HG03469 (cell line): ENCODE measurements at regions not wholly inside any gene's neighbourhood (a gene's known extent, or its start where the extent isn't known, plus 50 kb on each side); places are given as distances from the start of the nearest gene placed in this dataset.

Experiments used
- ATAC-seq: cut with Tn5 transposase; IDR thresholded peaks from one replicate; pipeline ENCODE4 v1.9.1; 2021; ENCODE audit warnings: mild to moderate bottlenecking, moderate library complexity, moderate number of reproducible peaks; ENCODE audit not compliant: unreplicated experiment

DNA sequence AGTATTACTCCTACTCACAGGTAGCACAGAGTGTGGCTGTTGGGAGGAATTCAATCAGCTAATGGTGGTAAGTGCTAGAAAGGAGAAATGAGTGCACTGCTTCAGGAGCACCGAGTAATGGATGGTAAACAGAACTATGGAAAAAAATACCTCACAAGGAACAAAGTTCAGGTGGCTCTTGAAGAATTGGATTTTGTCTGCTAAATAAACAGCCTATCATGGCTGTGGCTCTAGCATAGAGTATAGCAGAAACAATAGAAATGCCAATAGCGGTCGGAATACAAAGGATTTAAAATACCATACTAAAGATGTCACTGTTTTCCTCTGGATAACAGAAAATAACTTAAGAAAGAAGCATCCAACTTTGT is 482.5 kb downstream of the NUP35 start:
- ATAC-seq: no peak

DNA sequence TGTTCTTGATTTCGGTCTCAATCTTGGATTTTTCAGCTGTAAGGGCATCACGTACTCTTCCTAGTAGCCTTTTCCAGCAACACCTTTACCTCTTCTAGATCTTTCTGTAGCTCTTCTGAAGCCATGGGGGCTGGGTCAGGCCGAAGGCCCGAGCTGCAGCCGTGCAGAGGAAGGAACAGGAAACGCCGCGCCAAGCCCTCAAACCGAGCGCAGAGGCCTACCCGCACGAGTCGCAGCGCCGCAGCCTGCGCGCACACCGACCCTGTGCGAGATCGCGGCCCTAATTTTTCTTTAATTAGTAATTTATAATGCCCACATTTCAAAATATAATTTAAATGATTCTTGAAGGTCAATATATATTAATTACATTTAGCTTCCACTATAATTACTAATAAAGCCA is 483.8 kb downstream of the NUP35 start:
- ATAC-seq: no peak

DNA sequence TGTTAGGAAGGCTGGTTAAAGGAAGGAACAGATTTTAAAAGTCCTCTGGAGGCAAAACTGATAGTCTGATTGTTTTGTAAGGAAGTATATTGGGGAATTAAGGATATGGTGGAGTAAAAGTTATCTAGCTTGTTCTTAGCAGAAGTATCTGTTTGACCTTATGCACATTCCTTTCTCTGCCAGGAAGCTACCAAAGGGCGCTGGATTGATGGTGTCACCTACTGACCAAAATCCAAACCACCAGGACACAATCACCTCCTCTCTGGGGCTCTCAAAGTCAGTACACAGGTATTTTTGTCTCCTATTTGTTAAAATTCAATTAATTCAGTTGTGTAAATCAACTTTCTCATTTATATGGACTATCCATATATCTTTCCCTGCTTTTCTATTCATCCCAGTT is 484.5 kb downstream of the NUP35 start:
- no peak for ATAC-seq

DNA sequence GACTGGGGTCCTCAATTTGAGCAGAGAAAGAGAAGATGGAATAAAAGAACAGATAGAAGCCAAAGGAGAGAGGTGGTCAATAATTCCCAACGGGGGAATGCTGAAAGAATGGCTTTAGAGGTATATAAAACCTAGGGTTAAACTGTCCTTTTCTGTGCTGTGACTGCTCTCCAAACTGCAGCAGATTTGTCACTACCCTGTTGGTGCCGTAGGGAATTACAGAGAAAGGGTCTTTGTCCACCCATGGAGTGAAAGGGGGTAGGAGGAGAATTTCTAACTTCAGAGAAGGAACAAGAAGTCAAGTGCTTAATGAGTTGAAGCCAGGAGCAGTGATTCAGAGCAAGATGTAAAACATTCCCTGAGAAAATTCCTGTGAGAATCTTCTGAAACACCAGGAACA is 486.5 kb downstream of the NUP35 start:
- ATAC-seq: no peak

DNA sequence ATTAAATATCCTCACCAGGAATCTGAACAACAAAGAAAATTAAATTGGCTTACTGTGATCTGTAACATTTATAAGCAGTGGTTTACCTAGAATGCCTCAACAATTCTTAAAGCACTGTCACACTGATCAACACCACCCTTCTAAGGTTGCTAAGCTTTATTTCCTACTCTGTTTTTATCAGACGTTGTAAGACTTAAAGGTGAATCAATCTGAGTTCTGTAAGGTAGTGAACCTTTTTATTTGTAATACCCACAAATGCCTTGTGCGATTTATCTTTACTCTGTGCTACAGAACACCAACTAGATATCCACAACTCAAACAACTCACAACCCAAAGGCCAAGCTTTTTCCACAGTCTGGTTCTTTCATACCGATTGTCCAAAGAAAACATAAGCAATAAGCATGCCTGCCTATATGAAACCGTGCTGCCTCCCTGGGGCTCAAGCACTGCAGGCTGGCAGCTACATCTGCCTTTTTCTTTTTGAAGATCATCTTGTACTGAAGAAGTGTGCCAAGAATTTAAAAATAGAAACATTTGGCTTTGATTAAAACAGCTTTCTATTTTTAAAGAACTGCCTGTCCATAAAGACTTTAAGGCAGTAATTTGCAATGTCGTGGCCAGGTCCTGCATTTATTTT is 490.7 kb downstream of the NUP35 start:
- no peak for ATAC-seq

DNA sequence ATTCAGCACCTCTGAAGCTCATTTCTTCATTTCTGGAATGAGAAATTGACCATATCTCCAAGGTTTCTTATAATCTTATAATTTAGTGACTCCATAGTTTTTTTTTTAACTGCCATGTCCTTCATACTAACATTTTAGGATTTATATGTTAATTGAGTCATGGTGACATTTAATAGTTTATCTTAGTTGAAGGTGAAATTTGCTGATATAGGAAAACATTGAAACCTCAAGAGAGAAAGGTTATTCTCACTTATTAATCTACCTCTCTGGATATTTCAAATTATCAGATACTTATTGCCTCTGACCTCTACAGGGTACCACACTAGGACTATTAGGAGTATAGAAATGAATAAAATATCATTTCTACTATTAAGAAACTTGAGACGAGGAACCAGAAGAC is 499.0 kb downstream of the NUP35 start:
- no peak for ATAC-seq

DNA sequence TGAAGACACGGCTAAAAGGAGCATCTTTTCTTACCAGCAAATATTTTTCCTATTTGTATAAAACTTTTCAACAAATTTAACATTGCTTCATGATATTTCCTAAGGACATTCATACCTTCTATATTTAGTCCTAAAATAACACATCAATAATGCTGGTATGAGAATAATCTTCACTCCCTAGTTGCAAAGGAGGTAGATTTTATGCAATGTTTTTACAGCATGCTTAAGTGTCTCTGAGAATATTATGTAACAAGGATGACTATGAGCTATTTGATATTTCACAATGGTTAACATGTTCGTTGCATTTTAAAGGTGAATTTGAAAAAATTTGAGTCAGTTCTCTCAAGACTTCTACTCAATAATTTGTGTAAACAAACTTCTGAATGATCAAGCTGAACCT is 506.7 kb downstream of the NUP35 start:
- ATAC-seq: no peak

DNA sequence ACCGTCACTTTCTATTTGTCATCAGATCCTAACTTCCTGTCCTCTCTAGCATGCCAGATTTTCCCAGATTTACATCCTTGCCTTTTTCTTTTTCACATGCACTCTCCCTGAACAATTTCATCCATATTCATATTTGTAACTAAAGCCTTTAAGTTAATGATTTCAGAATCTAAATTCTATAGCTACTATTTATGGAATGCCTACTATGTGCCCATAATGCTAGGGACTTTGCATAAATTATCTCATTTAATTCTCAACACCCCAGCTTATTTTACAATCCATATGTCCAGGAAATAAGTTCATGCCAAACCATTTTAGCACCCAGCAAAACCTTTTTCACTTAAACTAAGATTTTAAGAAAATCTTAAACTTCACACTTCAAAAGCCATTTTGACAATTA is 531.9 kb downstream of the NUP35 start:
- ATAC-seq: no peak

DNA sequence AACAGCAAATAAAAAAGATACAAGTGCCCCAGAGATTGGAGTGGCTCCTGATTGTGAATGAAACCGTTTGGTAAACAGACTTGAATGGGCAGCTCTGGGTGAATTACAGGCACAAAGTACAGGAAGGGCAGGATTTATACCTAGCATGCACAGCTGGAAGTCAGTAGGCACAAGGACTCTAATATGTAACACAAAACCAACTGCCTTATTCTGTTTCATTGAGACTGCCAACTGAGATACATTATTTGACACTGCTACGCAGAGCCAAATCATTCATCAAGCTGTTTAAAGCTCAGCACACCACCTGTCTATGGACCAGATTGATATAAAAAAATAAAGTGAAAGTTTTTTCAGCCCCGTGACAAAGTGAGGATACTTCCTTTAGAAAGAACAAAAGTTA is 541.2 kb downstream of the NUP35 start:
- no peak for ATAC-seq

DNA sequence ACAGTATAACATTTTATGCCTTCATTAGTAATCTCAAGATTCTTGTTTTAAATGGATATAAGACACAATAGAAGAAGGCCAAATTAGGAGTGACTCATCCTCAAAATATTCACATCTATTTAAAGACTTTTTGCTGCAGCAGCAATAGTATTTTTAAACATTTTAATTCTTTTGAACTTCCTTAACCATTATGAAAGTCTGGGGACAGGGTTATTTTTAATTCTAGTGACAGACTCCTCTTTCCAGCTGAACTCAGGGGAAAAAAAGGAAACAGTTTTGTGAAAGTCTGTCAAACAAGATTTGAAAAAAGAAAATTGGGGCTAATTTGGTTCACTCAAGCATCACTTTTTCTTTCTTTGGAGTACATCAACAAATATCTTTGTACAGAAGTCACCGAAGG is 541.8 kb downstream of the NUP35 start:
- ATAC-seq: no peak

DNA sequence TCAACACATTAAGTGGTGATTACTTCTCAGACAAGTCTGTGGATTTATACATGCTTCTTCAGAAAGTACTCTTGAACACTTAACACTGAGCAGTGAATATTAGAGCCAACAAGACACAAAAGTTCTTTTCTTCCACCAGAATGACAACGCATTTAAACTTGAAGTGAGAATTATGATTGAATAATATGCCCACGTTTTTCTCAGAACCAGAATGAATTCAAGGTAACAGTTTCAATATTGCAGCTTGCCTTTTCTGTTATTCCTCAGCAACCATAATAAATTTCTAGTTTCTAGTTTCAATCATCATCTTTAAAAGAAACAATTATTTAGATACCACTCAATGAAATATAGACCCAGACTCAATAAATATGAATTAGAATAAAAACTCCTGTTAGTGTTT is 547.0 kb downstream of the NUP35 start:
- ATAC-seq: no peak

DNA sequence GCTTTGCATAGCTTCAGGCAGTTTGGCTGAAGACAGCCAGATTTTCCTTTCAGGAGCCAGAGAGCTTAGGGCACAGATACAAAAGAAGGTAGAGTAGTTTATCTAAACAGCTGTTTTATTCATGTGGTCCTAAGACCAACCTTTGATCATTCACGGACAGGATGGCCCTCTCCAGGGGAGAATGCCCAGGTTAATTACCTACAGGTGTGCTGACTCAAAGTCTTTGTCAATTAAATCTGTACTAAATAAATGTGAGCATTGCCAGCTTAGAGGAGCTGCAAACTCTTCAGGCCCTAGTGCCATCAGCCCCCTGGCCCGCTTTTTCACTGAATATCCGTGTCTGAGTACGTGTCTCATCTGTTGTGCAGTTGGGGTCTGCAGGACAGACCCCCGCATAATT is 554.7 kb downstream of the NUP35 start:
- no peak for ATAC-seq

DNA sequence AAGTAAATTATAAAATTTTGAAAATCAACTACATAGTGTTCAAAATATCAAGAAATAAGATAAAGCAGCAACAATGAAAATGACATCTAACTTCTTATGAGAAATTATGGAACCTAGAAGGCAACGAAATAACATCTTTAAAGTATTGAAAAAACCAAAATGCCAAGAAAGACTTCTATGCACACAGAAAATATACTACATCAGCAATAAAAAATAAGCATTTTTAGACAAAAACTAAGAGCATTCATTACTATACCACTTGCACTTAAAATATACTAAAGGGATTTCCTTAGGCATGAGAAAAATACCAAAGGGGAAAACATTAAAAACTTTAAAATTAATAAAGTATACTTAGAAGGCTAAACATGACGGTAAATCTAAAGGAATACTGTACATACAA is 556.3 kb downstream of the NUP35 start:
- ATAC-seq: no peak

DNA sequence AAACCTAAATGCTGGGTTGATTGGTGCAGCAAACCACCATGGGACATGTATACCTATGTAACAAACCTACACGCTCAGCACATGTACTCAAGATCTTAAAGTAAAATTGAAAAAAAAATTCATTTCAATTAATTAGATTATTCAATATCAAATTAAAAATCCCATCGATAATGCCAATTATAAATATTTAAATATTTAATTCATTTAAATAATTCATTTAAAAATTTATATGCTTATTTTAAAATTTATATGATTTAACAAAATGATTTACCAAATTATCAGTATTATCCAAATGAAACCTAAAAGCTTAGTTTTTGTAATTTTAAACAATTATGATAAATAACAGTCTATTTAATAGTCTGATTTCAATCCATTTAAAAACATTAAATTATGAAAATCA is 560.4 kb downstream of the NUP35 start:
- no peak for ATAC-seq

DNA sequence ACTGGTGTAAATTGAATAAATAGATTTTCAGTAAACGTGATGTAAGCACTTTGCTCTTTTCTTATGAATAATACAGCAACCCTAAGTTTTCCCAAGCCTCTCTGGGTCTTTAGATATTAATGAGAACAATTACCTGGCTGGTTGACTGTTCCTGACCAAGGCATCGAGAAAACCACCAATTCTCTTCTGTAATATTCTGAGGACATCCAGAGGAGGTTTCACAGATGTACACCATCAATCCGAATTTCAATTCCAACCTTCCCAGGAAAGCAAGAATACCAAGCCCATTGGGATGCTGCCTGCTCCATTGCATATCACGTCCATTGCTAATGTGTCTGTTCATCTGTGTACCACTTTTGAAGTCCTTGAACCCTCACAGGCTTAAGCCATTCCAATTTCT is 571.8 kb downstream of the NUP35 start:
- ATAC-seq: no peak

DNA sequence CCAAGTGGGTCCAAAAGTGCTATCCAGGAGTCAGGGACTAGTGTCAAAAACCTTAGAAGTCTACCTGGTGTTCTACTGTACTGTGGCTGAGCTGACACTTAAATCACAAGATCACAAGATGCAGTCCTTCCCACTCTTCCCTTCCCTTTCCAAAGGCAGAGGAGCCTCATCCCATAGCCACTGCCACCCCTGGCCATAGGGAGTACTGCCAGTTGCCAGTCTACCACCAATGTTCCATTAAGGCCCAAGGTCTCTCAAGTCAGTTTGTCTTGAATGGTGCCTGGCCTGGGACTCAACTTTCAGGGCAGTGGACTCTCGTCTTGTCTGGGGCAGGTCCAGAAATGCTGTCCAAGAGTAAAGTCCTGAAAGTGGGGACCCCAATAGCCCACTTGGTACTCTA is 585.6 kb downstream of the NUP35 start:
- ATAC-seq: no peak

DNA sequence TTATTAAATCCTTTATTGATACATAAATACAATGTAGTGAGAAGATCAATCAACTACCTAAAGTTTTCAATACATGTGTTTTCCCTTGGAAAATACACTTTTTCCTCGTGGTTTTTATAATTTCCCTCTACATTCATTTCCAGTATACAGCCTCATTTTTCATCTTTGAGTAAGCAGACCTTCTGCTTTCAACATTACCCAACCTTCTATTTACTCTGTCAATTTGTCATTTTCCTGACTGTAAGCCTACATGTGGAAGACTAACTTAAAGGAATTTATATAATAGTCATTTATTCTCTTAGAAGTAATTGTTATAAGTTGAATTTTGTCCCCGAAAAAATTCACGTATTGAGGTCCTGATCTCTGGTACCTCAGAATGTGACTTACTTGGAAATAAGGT is 594.0 kb downstream of the NUP35 start:
- no peak for ATAC-seq

DNA sequence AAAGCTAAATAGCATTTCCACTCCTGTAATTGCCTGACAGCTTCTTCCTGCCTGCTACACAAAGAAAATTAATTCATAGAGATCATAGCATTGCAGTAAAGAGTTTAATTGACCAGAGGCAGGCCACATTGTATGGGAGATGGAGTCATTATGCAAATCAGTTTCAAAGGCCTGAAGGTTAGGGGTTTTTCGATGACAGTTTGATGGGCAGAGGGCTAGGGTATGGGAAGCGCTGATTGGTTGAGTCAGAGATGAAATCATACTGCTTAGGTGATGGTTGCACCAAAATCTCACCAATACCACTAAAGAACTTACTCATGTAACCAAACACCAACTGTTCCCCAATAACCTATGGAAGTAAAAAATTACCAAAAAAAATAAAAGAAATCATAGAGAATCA is 599.0 kb downstream of the NUP35 start:
- ATAC-seq: no peak

DNA sequence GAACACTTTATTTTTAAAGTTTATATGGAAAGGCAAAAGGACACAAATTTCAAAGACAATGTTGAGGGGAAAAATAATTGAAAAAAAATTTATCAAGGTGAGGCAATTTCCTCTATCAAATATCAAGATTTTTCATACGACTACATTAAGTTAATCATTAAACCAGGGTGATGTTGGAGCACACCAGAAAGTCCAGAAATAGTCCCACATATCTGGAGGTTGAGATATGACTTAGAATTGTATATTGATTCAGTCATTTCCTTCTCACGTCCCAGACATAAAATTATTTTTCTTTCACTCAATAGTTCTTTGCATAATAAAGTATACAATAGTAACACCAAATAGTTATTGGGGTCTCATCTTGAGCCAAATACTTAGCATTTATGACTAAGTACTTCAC is 605.1 kb downstream of the NUP35 start:
- no peak for ATAC-seq

DNA sequence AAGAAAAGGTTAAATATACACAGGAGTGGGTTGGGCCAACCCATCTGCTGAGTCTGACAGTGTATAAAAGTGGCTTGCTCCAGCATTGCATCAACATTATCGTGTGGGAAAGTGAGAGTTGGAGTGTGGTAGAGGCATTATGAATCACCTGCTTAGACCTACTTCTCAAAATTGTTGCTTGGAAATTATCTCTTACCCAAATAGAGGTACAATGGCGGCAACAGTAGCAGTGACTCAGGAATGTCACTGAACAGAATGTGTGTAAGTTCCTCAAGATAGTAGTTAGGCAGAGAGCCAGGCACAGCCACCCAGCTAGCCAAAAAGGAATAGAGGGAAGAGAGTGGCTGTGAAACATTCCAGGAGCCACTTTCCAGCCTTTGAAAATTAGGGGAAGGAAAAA is 616.0 kb downstream of the NUP35 start:
- no peak for ATAC-seq

DNA sequence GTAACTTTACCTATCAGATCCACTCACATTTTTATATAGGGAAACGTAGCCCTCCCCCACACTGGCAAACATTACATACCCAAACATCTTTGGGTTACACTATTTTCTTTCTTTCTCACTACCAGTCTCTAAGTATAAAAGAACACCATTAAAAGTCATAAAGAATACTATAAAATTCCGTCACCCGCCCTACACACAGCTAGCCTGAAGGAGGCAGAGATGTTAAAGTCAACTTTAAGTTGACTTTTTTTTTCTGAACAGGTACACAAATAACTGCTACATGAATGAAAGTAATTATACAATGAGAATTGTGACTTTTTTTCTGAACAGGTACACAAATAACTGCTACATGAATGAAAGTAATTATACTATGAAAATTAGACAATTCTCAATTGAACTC is 628.3 kb downstream of the NUP35 start:
- ATAC-seq: no peak

DNA sequence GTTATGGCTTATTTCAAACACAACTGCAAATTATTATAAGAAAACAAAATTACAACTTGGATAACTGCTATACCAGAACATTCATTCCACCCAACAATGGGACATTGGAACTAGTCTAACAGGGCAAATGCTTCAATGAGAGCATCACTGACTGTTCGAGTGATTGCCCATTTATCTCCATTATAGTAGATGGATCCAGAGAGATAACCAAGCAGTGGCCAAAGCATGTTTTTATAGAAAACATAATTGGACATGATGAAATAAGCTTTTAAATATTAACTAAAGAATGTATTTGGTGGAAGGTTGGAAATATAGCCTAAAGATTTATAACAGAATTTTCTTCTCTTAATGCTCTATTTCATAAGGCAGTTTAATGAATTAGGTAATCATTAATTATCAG is 634.8 kb downstream of the NUP35 start:
- no peak for ATAC-seq

DNA sequence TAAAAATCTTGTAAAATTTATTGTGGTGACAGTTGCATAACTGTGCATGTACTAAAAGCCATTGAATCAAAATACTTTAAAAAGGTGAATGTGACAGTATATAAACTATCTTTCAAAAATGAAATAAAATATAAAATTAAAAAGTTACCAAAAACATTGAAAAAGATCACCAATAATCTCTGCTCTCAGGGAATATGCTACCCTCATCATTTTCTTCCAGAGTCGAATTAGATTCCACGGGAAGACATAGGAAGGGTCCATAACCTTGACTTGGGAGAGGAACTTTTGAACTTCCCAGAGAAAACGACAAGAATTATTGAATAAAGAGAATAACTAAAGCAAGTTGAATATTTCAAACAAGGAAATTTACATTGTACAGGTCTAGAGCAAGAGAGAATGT is 649.5 kb downstream of the NUP35 start:
- no peak for ATAC-seq

DNA sequence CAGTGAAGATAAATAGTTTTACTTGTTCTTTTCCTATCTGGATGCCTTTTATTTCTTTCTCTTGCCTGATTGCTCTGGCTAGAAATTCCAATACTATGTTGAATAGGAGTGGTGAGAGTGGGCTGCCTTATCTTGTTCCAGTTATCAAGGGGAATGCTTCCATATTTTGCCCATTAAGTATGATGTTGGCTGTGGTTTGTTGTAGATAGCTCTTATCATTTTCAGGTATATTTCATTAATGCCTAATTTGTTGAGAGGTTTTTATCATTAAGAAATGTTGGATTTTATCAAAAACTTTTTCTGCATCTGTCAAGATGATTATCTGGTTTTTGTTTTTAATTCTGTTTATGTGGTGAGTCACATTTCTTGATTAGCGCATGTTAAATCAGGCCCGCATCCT is 655.8 kb downstream of the NUP35 start:
- ATAC-seq: no peak
